MM.1S (cell line): ENCODE measurements at regions not wholly inside any gene's neighbourhood (a gene's known extent, or its start where the extent isn't known, plus 50 kb on each side); places are given as distances from the start of the nearest gene placed in this dataset.

Source experiments
- DNase-seq: peaks from one replicate; pipeline ENCODE4 v3.0.0-alpha.2; 2015
- H2AFZ ChIP-seq: fragments of 300-600 bp; sonication (generic); 2 replicates; pipeline ENCODE4 v1.6.0; 2016; ENCODE audit warnings: antibody characterized with exemption, low read length
- H3F3A ChIP-seq: fragments of 300-600 bp; sonication (generic); 2 replicates; pipeline ENCODE4 v1.6.1; 2016; ENCODE audit warnings: mild to moderate bottlenecking, antibody characterized with exemption, low read length, moderate library complexity, mixed read lengths; ENCODE audit not compliant: insufficient read depth
- H3K27ac ChIP-seq: fragments of 300-600 bp; sonication (generic); 2 replicates; pipeline ENCODE4 v1.5.1; 2016; ENCODE audit warnings: mild to moderate bottlenecking, low read length
- H3K27me3 ChIP-seq: fragments of 300-600 bp; sonication (generic); replicated peaks from 2 replicates; pipeline ENCODE4 v1.6.0; 2016; ENCODE audit warnings: low read length; ENCODE audit not compliant: insufficient read depth
- H3K36me3 ChIP-seq: fragments of 300-600 bp; sonication (generic); replicated peaks from 2 replicates; pipeline ENCODE4 v1.6.1; 2016; ENCODE audit warnings: mild to moderate bottlenecking, low read length, mixed read lengths; ENCODE audit not compliant: insufficient read depth
- H3K4me1 ChIP-seq: fragments of 300-600 bp; sonication (generic); 2 replicates; pipeline ENCODE4 v1.6.1; 2016; ENCODE audit warnings: low read length, mixed read lengths
- H3K4me2 ChIP-seq: fragments of 300-600 bp; sonication (generic); 2 replicates; pipeline ENCODE4 v1.6.0; 2016; ENCODE audit warnings: low read depth, low read length
- H3K4me3 ChIP-seq: fragments of 300-600 bp; sonication (generic); 2 replicates; pipeline ENCODE4 v1.5.1; 2016; ENCODE audit warnings: low read length, mixed read lengths
- H3K79me2 ChIP-seq: fragments of 300-600 bp; sonication (generic); 2 replicates; pipeline ENCODE4 v1.6.1; 2016; ENCODE audit warnings: mixed run types, low read length, mixed read lengths
- H3K9ac ChIP-seq: fragments of 300-600 bp; sonication (generic); 2 replicates; pipeline ENCODE4 v1.6.1; 2016; ENCODE audit warnings: low read length, mixed read lengths
- H3K9me2 ChIP-seq: fragments of 300-600 bp; sonication (generic); replicated peaks from 2 replicates; pipeline ENCODE4 v1.6.1; 2016; ENCODE audit warnings: mild to moderate bottlenecking, low read length, mixed read lengths; ENCODE audit not compliant: insufficient read depth
- H3K9me3 ChIP-seq: fragments of 300-600 bp; sonication (generic); replicated peaks from 2 replicates; pipeline ENCODE4 v1.6.1; 2016; ENCODE audit warnings: mild to moderate bottlenecking, low read length, mixed read lengths; ENCODE audit not compliant: insufficient read depth
- H4K20me1 ChIP-seq: fragments of 300-600 bp; sonication (generic); 2 replicates; pipeline ENCODE4 v1.6.1; 2016; ENCODE audit warnings: mild to moderate bottlenecking, low read length, moderate library complexity, mixed read lengths; ENCODE audit not compliant: insufficient read depth
- EZH2 ChIP-seq: fragments of 300-600 bp; sonication (generic); optimal IDR thresholded peaks from 2 replicates; pipeline ENCODE3; 2017; ENCODE audit warnings: low read depth, mild to moderate bottlenecking, antibody characterized with exemption, low read length, mixed read lengths
- EZH2phosphoT487 ChIP-seq: fragments of 300-600 bp; sonication (generic); IDR thresholded peaks from 2 replicates; pipeline ENCODE4 v1.6.1; 2018; ENCODE audit warnings: antibody characterized with exemption, low read length
- TF ChIP-seq, protein P1 (sequence below): fragments of 300-600 bp; sonication (generic); IDR thresholded peaks from 2 replicates; pipeline ENCODE4 v1.5.1; 2016; ENCODE audit warnings: antibody characterized with exemption, low read length, mixed read lengths

DNA sequence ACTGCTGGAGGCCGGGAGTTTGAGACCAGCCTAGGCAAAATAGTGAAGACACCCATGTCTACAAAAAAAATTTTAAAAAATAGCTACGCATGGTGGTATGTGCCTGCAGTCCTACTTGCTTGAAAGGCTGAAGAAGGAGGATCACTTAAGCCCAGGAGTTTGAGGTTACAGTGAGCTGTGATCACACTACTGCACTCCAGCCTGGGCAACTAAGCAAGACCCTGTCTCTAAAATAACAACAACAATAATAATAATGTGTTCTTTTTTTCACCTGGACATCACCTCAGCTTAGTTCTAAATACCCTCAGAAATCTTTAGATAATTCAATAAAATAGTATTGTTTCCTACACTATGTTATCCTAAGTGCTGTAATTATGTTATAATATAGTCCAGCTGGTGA lies 397.1 kb upstream of the ZNF804A start:
- Histone ChIP-seq H3K79me2 (no peaks in the 10 kb centered on the region), H3F3A (no peaks in the 10 kb centered on the region), H3K27ac (no peak overlapping the region), H3K9me3 (no peaks in the 10 kb centered on the region), H4K20me1 (no peaks in the 10 kb centered on the region), H3K36me3 (no peaks in the 10 kb centered on the region), H3K9me2 (no peaks in the 10 kb centered on the region), H3K4me3 (no peak overlapping the region), H2AFZ (no peak overlapping the region), H3K27me3 (no peaks in the 10 kb centered on the region), H3K9ac (no peak overlapping the region), H3K4me2 (no peak overlapping the region), H3K4me1 (no peaks in the 10 kb centered on the region)
- no peak for DNase-seq
- TF ChIP-seq, protein P1, sequence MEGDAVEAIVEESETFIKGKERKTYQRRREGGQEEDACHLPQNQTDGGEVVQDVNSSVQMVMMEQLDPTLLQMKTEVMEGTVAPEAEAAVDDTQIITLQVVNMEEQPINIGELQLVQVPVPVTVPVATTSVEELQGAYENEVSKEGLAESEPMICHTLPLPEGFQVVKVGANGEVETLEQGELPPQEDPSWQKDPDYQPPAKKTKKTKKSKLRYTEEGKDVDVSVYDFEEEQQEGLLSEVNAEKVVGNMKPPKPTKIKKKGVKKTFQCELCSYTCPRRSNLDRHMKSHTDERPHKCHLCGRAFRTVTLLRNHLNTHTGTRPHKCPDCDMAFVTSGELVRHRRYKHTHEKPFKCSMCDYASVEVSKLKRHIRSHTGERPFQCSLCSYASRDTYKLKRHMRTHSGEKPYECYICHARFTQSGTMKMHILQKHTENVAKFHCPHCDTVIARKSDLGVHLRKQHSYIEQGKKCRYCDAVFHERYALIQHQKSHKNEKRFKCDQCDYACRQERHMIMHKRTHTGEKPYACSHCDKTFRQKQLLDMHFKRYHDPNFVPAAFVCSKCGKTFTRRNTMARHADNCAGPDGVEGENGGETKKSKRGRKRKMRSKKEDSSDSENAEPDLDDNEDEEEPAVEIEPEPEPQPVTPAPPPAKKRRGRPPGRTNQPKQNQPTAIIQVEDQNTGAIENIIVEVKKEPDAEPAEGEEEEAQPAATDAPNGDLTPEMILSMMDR = no peak
- TF ChIP-seq EZH2phosphoT487 (no peak), EZH2 (no peak)

DNA sequence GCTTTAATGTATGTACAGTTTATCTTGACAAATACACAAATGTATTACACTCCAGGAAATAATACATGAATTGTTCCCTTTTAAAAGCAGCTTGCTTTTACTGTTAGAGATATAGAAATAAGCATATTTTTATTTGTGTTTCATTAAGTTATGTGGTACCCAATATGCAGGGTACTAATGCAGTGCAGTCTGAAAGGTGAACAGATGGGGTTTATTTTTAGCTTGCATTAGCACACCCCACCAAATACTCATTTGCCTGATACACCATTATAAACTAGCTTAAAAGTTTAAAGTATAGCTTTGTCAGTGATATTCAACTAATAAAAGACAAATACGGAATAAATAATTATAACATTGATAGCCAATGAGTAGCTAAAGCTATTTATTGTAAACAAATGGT lies 394.7 kb upstream of the ZNF804A start:
- Histone ChIP-seq H3K36me3 (no peaks in the 10 kb centered on the region), H3K27me3 (no peaks in the 10 kb centered on the region), H3K27ac (no peak overlapping the region), H3F3A (no peaks in the 10 kb centered on the region), H4K20me1 (no peaks in the 10 kb centered on the region), H3K4me2 (no peak overlapping the region), H3K79me2 (no peaks in the 10 kb centered on the region), H3K4me3 (no peak overlapping the region), H2AFZ (no peak overlapping the region), H3K9me2 (no peaks in the 10 kb centered on the region), H3K9ac (no peak overlapping the region), H3K9me3 (no peaks in the 10 kb centered on the region), H3K4me1 (no peaks in the 10 kb centered on the region)
- DNase-seq = no peak
- no peak for TF ChIP-seq EZH2phosphoT487
- TF ChIP-seq, protein P1 = no peak
- no peak for TF ChIP-seq EZH2

DNA sequence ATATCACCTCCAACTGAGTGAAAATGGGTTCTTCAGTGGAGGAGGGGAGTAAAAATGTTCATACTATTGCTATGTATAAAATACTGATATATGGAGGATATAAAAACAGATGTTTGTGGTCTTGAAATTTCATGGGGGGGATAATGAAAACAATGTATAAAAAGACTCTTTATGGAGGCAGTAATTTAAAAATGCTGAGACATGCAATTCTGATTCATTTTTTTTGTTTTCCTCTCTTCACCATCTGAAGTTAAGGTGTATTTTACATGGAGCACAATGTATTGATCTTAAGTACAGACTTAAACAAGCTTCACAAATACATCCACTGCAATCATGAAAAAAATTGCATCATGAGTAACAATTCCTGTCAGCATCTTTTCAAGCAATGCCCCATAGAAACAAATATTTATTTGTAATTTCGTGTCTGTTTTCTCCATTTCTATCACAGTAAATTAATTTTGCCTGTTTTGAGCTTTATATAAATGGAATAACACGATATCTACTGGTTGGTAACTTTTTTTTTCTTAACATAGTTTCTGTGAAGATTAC lies 393.2 kb upstream of the ZNF804A start:
- H3K9me3 ChIP-seq = no peaks in the 10 kb centered on the region
- H3K9me2 ChIP-seq = no peaks in the 10 kb centered on the region
- no peaks in the 10 kb centered on the region for H3F3A ChIP-seq
- H3K36me3 ChIP-seq = no peaks in the 10 kb centered on the region
- H3K4me3 ChIP-seq = no peak overlapping the region
- H3K79me2 ChIP-seq = no peaks in the 10 kb centered on the region
- H2AFZ ChIP-seq = no peak overlapping the region
- no peak overlapping the region for H3K9ac ChIP-seq
- DNase-seq = no peak
- no peaks in the 10 kb centered on the region for H3K4me1 ChIP-seq
- no peak overlapping the region for H3K27ac ChIP-seq
- H3K27me3 ChIP-seq = no peaks in the 10 kb centered on the region
- no peak overlapping the region for H3K4me2 ChIP-seq
- H4K20me1 ChIP-seq = no peaks in the 10 kb centered on the region
- TF ChIP-seq EZH2 (no peak), EZH2phosphoT487 (no peak)
- TF ChIP-seq, protein P1 = no peak
